ENCODE measurements at regions not wholly inside any gene's neighbourhood (a gene's known extent, or its start where the extent isn't known, plus 50 kb on each side); places are given as distances from the start of the nearest gene placed in this dataset.

DNA sequence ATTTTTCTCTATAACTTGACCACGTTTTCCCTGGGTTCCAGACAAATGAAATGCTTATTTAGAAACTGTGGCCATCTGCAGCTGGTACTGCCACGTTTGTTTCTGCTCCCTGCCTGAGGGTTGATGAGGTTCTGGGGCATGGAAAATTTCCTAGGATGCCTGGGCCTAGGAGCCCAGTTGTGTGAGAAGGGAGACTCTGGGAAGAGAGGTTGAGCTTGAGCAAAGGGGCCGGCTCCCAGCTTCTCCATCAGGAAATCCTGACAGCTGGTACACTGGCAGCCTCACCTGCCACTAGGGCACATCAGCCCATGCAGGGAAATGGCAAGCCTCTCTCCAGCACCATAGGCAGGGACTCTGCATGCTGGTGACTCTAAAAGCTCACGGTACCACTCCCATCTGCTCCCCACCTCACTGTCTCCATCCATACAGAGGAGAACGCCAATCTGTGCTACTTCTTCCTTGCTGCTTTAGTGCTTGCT lies 165.4 kb upstream of the PPP2R3A start:
- DNase-seq (ENCODE audit: low read depth in 2 of 2) = no peak

DNA sequence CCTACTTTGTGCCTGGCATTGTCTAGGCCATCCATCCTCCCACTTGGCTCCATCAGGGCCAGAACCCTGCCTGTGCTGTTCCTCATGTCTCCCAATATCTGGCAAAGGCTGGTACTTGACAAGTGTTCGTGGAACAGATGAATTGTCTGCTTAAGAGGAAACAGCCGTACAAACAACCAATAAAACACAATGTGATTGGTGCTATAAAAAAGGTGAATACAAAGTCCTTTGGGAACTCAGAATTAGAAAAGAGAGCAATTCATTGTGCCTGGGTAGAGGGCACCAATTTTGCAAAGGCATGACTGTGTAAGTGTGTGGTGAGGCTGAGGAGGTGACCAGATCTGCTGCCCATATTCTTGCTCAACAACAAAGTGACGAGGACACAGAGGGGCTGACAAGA lies 164.5 kb upstream of the PPP2R3A start:
- no peak for DNase-seq (ENCODE audit: low read depth in 2 of 2)

DNA sequence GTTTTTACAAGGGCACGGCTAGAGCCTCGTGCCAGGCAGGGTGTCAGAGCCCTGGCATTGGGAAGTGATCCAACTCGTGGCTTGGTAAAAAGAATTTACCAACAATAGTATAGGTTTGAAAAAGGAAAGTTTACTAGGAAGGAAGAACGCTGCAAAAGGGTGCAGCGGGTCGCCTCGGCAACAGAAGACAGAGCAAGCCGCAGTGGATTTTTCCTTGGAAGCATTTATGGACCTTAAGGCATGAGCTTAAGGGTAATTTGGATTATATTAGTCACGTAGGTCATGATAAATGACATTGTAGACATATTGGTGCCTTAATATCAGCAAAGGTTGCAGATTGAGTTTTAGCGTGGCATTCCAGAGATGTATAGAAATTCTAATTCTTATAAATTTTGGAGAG lies 163.4 kb upstream of the PPP2R3A start:
- DNase-seq (ENCODE audit: low read depth in 2 of 2) = no peak

DNA sequence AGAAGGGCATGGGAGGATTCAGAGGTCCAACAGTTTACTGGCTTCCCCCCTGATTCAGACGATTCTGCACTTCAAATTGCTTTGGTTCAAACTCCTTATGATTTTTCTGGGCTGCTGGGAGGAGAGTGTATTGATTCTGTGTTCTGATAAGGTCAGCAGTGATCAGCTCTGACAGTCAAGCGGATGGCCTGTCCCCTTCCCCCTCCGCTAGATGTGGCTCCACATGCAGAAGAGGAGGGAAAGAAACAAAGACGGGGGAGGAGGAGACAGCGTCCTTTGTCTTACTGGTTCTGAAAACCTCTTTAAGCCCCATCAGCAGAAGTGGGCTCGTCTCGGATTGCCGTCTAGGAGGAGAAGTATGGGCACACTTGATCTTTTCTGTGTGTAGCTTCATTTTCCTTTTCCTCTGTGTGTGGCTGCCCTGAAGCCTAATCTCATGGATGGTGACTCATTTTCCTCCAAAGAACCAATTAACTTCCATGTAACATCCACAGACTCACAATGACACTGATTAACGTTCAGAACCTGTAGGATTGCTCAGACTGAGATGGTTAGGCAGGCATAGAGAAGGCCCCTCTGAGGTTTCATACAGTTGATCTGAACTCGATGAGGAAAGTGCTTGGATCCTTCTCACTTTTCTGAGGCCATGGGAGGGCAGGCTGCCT lies 162.4 kb upstream of the PPP2R3A start:
- no peak for DNase-seq (ENCODE audit: low read depth in 2 of 2)

DNA sequence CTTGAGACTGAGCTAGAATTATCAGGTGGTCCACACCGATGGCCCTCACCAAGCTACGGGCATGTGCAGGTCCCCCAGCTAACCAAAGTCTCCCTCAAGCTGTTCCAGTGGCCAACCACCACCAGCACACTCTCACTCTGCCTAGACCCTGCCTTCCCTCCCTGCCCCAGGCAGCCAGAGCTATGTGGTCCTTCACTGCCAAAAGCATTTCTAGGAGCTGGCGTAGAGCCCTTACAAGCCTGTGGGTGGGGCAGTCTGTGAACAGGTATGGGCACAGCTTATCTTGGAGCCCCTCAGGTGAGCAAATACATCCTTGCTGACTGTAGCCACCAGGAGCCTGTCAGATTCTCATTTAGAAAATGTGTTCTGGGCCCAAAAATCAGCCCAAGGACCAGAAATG lies 159.8 kb upstream of the PPP2R3A start:
- no peak for DNase-seq (ENCODE audit: low read depth in 2 of 2)

DNA sequence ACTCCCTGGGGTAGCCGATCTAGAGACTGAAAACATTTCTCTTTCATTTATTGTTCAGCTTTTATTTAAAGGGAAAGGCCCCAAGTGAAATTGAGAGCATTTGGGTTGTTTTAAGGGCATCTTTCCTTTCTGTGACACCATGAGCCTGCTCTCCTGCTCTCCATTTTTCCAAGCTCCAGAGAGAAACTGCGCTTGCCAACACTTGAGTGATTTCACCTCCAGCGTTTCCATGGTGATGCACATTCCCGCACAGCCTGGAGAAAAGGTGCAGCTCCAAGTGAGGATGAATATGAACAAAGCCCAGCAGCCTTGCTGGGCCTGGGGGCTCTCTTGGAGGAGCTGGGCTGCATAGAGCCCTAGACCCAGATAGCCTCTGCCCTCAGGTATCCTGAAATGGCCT lies 159.2 kb upstream of the PPP2R3A start:
- no peak for DNase-seq (ENCODE audit: low read depth in 2 of 2)

DNA sequence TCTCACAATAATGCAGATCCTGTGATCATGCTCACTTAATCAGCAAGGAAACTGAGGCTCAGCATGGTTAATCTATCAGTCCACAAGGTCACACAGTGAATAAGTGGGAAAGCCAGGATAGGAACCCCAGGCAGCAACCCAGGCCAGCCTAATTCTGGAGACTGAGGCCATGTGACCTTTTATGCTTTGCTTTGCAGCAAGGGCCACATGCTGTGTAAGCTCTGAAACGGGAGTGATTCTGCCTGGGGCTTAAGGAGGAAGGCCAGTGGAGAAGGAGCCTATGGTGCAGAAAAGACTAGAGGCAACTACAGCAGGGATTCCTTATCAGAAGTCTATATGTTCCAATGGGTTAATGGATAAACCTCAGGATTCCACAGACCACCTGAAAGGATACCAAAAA lies 157.6 kb upstream of the PPP2R3A start:
- DNase-seq (ENCODE audit: low read depth in 2 of 2) = no peak

DNA sequence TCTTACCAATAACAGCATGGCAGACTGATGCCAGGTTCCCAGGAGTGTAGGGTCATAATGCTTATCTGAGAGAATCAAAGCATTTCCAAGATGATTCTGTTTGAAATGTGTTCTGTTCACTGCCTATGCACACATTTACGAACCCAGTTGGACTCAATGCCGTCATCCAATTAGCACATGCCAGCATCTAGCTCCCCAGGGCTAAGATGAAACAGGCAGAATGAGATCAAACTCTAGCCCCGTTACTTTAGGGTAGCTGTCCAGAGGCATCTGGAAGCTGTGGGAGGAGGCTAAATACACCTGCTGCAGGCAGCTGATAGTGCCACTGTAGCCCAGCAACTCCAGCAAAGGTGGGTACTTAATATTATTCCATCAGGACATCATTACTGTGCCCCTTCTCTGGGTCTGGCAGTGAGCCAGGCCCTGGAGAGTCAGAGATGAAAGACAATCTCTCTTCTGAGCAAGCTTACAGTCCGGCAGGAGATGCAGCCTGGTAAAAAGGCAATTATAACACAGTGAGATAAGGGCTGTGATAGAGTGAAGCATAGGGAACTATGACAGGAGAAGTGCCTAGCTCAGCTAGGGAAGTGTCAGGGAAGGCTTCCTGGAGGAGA lies 156.4 kb upstream of the PPP2R3A start:
- no peak for DNase-seq (ENCODE audit: low read depth in 2 of 2)

DNA sequence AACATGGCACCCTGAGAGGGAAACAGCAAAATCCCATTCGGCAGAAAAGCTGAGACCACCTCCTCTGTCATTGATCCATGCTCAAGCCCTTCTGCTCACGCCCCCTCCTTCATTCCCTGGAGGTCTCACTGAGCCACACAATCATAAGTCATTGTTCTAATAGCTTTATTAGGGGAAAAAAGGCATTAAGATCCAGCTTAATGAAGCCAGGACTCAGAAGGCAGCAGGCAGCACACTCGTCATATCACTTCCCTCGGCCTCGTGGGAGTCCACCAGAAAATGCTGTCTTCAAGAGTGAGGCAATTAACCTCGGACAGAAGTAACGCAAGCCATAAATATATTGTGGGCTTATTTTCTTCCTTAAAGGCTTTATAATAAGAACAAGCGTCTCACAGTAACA lies 153.9 kb upstream of the PPP2R3A start:
- DNase-seq (ENCODE audit: low read depth in 2 of 2) = no peak

DNA sequence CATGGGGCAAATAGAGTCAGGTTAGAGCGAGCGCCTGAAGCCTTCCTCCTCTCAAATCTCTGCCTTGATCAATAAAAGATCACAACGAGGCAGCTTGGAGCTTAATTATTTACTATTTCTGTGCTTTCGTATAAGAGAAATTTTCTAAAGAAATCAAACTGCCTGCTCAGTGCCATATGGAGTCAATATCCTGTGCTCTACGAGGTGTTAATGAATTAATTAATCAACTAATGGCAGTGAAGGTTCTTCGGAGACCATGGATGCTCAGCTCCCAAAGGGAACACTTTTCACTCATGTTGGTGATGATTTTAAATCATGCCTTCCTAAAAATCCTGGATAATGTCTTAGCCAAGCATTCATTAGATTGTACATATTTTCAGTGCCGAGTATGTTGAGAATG lies 153.5 kb upstream of the PPP2R3A start:
- DNase-seq (ENCODE audit: low read depth in 2 of 2) = no peak

DNA sequence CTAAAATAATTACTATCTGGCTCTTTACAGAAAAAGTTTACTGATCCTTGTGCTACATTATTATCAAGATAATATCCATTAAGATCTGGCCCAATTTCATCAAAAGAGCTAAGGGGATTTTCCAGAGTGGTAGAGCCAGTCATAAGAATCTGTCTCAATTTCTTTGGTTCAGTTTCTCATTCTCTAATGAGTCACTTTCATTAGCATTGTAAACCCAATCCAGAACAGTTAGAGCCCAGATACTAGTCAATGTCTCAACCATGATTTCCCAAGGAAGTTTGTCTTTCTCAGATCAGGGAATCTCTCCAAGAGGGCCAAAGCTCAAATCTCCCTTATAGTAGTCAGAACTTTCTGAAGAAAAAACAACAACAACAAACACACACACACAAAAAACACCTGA lies 131.1 kb upstream of the PPP2R3A start:
- DNase-seq (ENCODE audit: low read depth in 2 of 2) = no peak

DNA sequence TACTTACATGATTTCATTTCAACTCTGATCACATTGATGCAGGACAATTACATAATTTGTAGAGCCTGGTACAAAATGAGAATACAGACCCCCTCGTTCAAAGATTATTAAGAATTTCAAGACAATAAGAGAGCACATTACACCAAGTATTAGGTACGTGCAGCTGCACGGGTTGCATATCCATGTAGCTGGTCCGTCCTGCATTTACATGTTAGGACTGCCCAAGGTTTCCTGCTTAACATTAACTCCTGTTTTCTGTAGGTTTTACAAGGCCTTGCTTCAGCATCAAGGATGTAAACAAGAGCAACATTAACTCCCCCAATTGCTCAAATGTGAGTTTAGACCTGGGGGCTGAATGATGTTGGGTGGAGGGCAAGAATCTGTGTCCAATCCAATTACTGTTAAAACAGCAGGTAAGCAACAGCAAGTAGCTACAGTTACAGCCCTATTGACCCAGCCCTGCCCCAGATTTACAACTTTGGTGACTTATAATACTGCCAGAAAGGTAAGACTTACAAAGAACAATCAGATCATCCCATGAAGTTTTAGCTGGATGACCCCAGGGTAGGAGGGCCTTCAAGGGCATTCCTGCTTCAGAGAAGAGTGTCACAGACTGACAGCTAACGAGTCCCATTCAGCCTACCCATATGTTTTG lies 127.4 kb upstream of the PPP2R3A start:
- DNase-seq (ENCODE audit: low read depth in 2 of 2) = no peak

DNA sequence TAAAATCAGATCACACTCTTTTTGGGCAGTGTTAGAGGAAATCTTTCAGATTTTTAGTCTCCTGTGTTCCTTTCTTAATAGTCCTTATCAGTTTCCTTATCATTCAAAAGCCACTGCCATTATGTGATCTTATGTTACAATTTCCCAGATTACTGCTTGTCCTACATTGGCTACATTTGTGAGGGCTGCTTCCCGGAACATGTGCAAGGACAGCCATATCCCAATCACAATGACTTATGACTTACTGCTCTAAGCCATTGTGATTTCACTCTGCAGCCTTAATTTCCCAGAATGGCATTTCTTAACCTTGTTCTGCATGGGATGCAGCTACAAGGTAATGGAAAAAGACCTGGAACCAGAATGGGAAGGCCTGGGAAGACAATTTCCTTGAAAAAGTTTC lies 125.1 kb upstream of the PPP2R3A start:
- no peak for DNase-seq (ENCODE audit: low read depth in 2 of 2)

DNA sequence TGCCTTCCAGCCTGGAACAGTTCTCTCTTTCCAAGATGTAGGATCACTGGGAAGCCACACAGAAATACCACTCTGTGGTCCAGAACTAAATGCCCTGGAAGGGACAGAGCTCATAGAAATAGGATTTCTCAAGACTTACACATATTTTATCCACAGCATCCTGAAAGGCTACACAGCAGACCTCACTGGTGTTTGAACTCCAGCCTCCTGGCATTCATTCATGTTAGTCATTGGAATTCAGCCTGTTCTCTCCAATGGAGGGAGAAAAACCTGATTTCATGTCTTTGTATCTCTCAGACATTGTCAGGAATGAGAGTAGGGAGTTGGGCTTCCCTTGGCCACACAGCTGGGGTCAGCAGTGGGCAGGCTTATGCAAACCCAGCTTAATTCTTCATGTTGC lies 121.1 kb upstream of the PPP2R3A start:
- DNase-seq (ENCODE audit: low read depth in 2 of 2) = no peak

DNA sequence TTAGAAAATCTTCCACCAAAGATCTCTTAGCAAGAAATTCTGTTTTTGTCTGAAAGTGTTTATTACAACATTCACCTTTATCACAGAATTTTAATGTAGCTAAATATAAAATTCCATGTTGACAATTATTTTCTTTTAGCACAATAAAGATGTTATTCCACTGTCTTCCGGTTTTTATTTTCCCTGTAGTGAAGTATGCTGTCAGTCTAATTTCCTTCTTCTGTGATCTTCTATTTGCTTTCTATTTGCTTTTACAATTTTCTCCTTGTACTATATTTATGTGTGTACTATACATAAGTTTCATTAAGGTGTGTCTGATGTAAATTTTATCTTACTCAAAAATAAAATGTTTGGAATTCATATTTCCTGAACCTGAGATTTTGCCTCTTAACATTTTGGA lies 117.5 kb upstream of the PPP2R3A start:
- no peak for DNase-seq (ENCODE audit: low read depth in 2 of 2)

DNA sequence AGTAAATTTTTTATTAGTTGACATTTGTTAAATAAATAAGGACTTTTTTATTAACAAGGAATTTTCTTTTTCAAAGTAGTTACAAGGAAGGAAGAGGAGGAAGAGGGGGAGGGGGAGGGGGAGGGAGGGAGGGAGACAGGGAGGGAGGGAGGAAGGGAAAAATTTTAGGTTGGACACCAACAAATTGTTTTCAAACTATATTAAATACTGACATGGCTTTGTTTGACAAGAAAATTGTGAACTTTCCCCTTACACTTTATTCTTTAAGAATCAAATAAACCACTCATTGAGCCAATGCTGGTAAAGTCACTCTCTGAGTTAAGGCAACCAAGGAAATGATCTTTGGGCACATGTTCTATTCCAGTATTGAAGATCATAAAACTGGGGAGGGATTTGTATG lies 115.7 kb upstream of the PPP2R3A start:
- DNase-seq (ENCODE audit: low read depth in 2 of 2) = no peak

DNA sequence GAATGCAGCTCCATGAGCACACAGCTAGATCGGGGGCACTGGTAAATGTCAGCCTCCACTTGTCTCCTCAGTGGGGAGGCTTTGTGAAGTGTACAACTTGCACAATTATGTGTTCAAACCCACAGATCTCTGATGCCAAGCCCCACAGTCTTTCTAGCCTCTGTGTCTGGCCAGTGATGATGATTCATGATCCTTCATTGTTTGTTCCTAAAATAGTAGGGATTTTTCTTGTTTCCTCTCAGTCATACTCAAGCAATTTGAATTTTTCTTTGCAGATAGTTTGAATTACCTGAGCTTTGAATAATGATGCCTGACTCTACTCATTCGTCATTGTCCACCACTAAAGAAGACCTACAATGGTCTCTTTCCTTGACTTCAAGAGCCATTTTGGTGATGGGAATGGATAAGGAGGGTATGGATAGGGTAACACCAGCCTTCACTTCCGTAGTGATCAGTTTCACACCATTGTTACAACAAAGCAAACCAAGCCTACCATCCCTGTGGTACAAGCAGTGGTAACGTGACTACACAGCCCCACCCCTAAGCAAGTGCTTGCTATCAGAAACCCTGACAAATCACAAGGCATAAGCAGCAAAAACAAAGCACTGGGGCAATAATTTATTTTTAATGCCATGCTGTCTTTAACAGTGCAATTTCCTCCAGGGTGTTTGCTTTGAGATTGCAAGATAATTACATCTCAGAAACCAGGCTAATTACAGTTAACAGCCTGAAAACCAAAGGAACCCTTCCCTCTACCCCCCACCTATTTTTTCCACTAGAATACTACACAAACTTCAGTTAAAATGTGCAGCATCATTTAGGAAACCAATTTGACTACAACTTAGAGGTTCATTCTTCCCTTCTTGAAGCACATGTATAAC lies 114.1 kb upstream of the PPP2R3A start:
- no peak for DNase-seq (ENCODE audit: low read depth in 2 of 2)

DNA sequence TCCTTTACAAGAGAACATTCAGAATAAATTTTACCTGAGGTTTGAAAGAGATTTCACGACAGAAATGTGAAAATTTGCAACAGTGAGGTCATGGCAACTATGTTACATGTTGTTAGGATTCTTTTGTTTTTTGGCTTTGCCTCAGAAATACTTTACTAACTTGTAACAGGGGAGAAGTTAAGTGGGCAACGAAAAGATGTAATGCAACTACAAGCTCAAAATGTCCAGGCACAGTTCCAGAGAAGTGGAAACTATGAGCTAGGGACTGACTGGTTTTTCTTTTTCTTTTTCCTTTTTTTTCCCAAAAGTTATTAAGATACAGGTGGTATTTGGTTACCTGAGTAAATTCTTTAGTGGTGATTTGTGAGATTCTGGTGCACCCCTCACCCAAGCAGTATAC lies 111.5 kb upstream of the PPP2R3A start:
- DNase-seq (ENCODE audit: low read depth in 2 of 2) = no peak

DNA sequence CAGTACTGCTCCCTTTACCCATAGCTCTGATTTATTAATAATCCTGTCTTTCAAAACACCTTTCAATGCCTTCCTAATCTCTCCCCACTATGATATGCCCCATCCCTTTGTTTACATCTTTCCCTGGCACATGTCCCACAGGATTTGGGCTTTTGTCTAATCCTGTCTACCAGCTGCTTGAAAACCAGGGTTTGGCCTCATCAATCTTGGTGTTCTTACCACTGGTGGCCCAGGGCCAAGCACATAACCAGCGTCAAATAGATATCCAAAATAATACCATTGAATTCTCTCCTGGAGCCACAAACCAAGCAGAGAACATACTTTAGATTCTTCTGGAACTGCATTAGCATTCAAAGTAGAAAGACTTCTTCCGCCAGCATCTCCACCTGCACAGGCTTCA lies 104.8 kb upstream of the PPP2R3A start:
- no peak for DNase-seq (ENCODE audit: low read depth in 2 of 2)

DNA sequence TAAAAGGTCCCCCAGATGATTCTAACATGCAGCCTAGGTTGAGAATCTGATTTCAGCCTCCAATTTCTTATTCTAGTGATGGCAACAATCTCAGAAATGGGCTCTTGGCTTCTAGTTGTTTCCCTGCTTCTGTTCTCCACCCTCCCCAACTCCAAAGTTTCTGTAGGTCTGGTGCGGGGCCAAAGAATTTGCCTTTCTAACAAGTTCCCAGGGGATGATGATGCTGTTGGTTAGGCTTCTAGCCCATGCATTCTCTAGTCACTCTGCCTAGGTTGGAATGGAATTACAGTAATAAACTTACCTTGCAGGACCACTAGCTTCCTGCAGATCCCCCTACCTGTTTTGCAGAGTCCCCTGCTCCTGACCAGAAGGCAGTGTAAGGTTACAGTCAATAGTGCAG lies 103.2 kb upstream of the PPP2R3A start:
- no peak for DNase-seq (ENCODE audit: low read depth in 2 of 2)

DNA sequence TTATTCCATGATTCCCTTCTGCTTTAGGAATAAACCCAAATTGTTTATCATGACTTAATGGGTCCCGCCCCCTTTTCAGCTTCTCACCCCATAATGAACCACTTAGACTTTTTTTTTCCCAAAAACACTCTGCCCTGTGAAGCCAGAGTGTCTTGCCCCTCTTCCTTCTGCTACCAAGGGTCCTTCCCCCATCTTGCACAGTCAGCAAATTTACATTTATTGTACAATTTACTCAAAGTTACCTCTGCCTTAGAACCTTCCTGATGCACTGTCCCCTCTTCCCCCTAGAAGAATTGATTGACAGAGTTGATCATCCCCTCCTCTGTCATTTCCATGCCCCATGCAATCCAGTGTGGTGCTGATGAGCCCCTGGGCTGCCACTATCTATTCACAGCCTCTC lies 101.5 kb upstream of the PPP2R3A start:
- no peak for DNase-seq (ENCODE audit: low read depth in 2 of 2)

DNA sequence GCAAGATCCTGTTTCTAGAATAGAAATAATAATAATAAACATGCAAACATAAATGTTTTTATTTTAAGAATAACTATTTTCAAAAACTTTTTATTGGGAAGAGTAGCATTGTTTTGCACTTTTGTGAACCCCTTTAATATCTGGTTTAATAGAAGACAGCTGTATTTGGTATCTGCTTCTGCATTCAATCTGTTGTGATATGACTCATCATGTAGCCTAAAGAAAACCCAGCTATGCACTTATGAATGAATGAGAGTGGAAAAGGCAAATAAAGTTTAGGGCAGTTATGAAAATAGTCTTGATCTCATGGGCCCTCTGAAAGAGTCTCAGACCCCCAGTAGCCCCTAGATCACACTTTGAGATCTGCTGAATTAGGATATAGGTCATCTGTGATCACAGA lies 100.4 kb upstream of the PPP2R3A start:
- no peak for DNase-seq (ENCODE audit: low read depth in 2 of 2)

All from stimulated activated CD8-positive, alpha-beta memory T cell treated with anti-CD3 and anti-CD28 coated beads, Interleukin-2, amount 100 ng/mL, for 1 hour (primary cell).